ENCODE measurements at regions not wholly inside any gene's neighbourhood (a gene's known extent, or its start where the extent isn't known, plus 50 kb on each side); places are given as distances from the start of the nearest gene placed in this dataset.
A peak's percentile ranks its signal among the peaks of the same experiment; 100 is the strongest.

- intact Hi-C loops (cut with DNase I), result loop anchor here in 1 of 3 donors (5.0 kb wide), 1 partner anchor 139 kb away; no protein-coding TSS in a partner anchor
Measured at GRCh38 chr16:85423631-85424030, 189.5 kb upstream of the GSE1 start.

DNA sequence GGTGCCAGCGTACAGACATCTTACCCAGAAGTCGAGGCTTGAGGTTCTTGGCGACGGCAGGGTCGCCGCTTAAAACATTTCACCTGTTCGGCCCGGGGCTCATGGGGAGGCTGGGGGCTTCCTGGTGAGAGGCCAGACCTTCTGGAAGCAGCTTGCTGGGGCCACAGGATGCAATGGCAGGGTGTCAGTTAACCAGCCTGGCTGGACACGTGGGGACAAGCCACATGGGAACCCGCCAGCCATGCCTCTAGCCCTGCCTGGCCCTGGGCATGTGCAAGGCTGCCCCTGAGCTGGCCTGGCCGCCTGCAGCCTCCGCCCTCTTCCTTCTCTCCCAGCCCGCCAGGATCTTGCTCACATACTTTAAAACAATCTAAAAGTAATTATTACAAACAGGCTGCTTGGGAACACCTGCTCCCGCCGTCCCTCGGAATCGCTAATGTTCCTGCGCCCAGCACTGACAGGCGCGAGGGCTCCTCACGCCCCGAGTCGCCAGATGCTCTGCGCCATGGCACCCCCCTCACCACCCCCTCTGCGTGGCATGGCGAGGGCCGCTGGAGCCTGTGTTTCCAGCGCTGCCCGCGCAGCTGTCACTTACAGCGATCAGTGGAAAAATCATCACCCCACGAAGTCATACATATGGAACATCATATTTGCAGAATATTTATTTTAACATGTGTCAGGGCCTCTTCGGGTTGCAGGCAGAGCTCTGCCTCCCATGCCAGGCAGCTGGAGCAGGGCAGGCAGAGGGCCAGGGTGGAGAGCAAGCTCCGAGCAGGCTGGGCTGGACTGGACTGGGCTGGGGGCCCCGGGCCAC, 188.7 kb upstream of the GSE1 start:
- peak in 2 of 4 donors; percentile 22 to 24 for ATAC-seq
- TF ChIP-seq, protein P1, sequence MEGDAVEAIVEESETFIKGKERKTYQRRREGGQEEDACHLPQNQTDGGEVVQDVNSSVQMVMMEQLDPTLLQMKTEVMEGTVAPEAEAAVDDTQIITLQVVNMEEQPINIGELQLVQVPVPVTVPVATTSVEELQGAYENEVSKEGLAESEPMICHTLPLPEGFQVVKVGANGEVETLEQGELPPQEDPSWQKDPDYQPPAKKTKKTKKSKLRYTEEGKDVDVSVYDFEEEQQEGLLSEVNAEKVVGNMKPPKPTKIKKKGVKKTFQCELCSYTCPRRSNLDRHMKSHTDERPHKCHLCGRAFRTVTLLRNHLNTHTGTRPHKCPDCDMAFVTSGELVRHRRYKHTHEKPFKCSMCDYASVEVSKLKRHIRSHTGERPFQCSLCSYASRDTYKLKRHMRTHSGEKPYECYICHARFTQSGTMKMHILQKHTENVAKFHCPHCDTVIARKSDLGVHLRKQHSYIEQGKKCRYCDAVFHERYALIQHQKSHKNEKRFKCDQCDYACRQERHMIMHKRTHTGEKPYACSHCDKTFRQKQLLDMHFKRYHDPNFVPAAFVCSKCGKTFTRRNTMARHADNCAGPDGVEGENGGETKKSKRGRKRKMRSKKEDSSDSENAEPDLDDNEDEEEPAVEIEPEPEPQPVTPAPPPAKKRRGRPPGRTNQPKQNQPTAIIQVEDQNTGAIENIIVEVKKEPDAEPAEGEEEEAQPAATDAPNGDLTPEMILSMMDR (IDR thresholded peaks at IDR 0.05), result no peak
- Histone ChIP-seq H3K9me3 (no peaks in the 10 kb centered on the region), H3K27ac (no peak overlapping the region), H3K4me1 (peaks cover 17 to 31% (median 29%) of the 10 kb centered on the region in 3 donors), H3K27me3 (no peaks in the 10 kb centered on the region), H3K36me3 (no peaks in the 10 kb centered on the region), H3K4me3 (no peak overlapping the region)
- peak in 5 of 6 donors; percentile 26 to 83 (median 57) for DNase-seq
- 42 to 47% methylated on average over 34 to 35 of the region's 35 CpGs for WGBS, 2 donors
- FAIRE-seq, result no peak
- intact Hi-C loops (cut with DNase I), result loop anchor here in 1 of 3 donors (5.0 kb wide), 1 partner anchor 138 kb away; no protein-coding TSS in a partner anchor

More at GRCh38 chr16:85423631-85424030, 189.5 kb upstream of the GSE1 start:
- Histone ChIP-seq H3K27me3 (no peaks in the 10 kb centered on the region), H3K9me3 (no peaks in the 10 kb centered on the region), H3K4me3 (no peak overlapping the region), H3K4me1 (peaks cover 17 to 31% (median 29%) of the 10 kb centered on the region in 3 donors), H3K36me3 (no peaks in the 10 kb centered on the region), H3K27ac (no peak overlapping the region)
- WGBS, 2 donors, result 89 to 91% methylated on average over 11 of the region's 11 CpGs
- ATAC-seq (no peak), FAIRE-seq (no peak), DNase-seq (peak; percentile 9 to 78 (median 31))
- TF ChIP-seq, protein P1 (IDR thresholded peaks at IDR 0.05), result no peak

GRCh38 chr16:85425074-85425662, 188.0 kb upstream of the GSE1 start:
- TF ChIP-seq, protein P1 (IDR thresholded peaks at IDR 0.05), result no peak
- Histone ChIP-seq H3K9me3 (no peaks in the 10 kb centered on the region), H3K27ac (no peak overlapping the region), H3K4me1 (peaks cover 17 to 31% (median 29%) of the 10 kb centered on the region in 3 donors), H3K4me3 (no peak overlapping the region), H3K36me3 (no peaks in the 10 kb centered on the region), H3K27me3 (no peaks in the 10 kb centered on the region)
- FAIRE-seq, result no peak
- no peak for ATAC-seq
- intact Hi-C loops (cut with DNase I), result no loop called here
- 44 to 52% methylated on average over 17 of the region's 17 CpGs for WGBS, 2 donors
- DNase-seq, result peak; percentile 16 to 62 (median 27)

GRCh38 chr16:85426806-85427205, 186.3 kb upstream of the GSE1 start:
- 96 to 98% methylated on average over 2 of the region's 2 CpGs for WGBS, 2 donors
- intact Hi-C loops (cut with DNase I), result no loop called here
- Histone ChIP-seq H3K9me3 (no peaks in the 10 kb centered on the region), H3K36me3 (no peaks in the 10 kb centered on the region), H3K4me1 (peaks cover 11 to 26% (median 22%) of the 10 kb centered on the region in 3 donors), H3K4me3 (no peak overlapping the region), H3K27me3 (no peaks in the 10 kb centered on the region), H3K27ac (no peak overlapping the region)
- ATAC-seq (no peak), FAIRE-seq (no peak), DNase-seq (peak in 3 of 6 donors; percentile 11 to 33 (median 14))
- TF ChIP-seq, protein P1 (IDR thresholded peaks at IDR 0.05), result no peak

All from pancreas (tissue), 10 donors.